NCI-H510A (cell line): ENCODE measurements at regions not wholly inside any gene's neighbourhood (a gene's known extent, or its start where the extent isn't known, plus 50 kb on each side); places are given as distances from the start of the nearest gene placed in this dataset.
"Not testable (repeated sequence)": the region's sequence is repeated elsewhere in the genome, so short reads cannot be mapped to it uniquely, and the experiment has no call there.

Experiments used
- DNase-seq: peaks from one replicate; lab custom pipeline; 2025; lab: John Stamatoyannopoulos, UW

DNA sequence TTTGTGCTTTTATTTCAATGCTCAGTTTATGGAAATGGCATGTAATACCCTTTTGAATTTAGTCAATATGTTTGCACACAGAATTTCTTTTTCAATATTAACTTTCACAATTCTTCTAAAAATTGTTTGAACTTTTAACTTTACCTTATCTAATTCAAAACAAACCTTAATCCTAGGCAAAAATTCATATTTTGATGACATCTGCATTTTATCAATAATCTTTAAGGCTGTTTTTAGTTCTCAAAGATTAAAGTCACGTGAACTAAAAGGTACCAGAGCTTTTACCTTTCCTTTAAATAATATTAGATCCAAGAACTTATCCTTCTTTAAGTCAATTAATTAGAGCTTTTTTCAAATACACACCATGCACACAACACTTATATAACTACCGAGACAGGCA is 218.9 kb upstream of the NCAM2 start:
- DNase-seq: no peak

DNA sequence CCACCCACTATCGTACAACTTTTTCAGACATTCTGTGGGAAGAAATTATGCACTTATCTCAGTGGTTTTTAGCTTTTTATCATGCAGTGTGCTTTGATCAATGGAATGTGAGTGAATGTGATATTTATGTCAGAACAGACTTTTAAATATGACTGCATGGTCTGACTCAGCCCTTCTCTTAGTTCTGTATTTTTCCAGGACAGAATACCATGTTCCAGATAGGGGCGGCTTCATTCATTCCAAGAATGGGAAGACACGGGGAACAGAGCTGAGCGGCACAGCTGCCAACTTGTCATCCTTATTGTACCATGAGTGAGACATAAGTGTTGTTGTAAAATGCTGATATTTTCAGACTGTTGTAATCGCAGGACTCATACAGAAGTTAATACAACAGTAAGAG is 214.6 kb upstream of the NCAM2 start:
- DNase-seq: no peak

DNA sequence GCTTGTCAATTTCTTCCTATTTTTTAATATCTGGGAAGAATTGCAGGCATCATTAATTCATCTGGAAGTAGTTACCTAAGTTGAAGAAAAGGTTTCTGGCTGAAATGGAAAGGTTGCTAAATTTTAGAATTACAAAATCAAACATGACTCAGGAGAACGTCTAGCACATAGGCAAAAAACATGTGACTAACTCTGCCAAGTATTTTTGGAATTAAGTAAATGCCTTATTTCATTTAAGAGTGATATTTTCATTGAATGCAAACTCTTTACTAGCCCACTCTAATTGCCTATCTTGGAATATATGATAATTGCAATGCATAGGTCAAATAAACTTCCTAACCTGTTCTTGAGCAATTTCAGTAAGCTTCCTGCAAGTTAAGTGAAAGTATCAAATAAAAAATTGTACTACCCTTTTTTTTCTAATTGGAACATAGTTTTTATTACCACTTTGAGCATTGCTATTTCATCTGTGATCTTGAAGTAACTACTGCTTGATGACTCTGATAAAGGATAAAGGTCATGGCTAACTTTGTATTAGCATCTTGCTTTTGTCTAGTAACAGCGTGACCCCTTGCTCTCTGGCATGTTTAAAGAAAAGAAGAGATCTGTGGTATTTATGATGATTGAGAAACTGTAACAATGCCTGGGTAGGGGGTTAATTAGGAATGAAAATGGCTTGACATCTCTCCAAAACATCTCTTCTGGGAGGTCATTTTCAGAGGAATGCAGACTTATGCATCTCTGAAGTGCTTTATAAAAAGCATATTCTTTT is 208.3 kb upstream of the NCAM2 start:
- no peak for DNase-seq

DNA sequence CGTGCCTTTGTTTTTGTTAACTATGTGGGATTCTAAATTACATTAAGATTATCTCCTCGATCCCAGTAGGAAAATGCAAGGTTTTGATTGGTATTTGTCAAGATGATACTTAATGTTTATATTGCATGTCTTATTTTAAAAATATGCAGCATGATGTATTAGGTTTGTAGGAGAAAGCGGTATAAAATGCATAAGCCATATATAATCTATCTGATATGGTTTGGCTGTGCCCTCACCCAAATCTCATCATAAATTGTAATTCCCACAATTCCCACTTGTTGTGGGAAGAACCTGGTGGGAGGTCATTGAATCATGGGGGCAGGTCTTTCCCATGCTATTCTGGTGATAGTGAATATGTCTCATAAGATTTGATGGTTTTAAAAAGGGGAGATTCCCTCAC is 198.1 kb upstream of the NCAM2 start:
- DNase-seq: no peak

DNA sequence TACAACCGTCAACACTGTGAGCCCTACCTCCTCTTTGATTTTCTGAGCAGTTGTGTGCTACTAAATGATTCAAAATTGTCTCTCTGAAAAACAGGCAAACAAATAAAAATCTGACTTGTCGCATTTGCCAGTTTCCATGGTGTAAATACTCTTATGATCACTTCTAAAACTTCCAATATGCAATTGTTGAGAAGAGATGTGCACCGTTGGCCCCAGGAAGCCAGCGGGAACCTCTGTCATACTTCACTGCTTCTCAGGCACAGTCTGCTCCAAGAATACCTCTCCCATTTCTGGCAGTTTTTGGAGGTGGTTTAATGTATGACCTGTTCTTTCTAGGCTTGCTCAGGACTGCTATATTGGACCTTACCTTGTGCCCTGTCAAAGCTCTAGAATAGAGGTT is 196.0 kb upstream of the NCAM2 start:
- no peak for DNase-seq

DNA sequence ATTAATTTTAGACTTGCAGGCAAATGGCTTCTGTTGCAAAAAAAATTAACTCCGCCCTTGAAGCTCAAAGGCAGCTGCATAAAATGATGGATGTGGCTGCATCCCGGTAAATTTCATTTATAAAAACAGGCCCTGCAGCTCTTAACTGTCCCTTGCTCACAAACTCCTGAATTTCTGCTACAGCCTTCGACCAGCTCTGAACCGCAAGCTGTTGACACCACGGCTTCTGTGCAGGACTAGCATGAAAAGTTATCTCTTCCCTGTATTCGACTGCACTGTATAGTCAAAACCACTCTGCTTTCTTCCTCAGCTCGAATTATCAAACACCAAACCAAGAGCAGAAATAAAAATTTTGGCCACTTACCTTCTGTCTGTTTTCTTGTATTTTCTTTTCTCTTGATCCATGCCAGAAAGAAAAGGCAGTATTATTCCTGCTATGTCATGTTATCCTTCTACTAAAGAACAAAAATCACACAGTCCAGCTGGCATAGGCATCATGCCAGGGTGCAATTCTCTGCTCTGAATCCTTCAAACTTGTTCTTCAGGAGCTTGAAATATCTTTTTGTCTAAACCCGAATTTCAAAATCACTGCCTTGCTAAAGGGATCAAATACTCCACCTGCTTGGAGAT is 195.5 kb upstream of the NCAM2 start:
- no peak for DNase-seq

DNA sequence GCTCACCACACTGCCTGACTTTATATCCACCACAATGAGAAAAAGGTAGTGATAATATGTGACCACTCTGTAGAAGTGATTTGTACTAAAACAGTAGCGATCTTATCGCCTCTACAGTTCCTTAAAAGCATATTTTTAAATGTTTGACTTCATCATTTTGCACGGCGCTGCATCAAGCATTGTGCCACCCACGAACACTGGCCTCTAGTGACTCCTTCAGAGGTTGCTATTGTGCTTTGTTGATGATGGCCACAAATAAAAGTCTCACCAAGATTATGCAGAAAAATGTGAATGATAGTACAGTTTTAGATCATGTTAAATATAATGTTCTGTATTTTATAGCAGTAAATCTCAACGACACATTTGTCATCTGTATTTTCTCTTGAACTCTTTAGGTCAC is 186.5 kb upstream of the NCAM2 start:
- DNase-seq: no peak

DNA sequence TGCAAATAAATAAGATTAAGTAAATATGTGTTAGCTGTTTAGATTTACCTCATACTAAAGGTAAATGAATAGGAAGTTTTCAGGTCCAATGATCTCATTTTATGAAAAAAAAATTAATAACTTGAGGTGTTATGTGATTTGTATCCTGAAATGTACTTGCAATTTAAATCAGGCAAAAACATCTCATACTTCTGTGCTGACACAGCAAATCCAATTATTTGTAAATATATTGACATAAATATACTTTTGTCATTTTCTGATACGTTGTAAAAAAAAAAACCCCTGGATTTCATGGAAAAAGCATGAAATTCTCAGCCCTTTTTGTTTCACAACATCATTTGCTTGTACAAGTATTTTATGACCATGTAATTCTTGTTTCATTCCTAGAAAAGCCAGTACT is 184.1 kb upstream of the NCAM2 start:
- DNase-seq: no peak

DNA sequence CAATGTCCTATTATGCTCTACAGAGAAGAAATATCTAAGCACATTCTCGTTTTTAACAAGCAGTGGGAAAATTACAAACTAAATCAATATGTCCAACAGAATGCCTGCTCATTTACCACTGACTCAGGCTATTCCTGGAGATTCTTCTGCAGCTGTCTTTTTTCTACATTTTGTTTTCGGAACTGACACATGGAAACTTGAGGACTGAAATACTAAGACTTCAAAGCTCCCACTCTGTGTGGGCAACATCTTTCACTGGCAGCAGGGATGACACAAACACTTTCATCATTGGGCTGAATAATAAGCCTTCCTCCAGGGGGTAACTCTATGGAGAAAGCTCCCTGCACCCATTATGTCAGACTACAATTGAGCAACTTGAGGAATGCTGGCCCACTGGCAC is 175.5 kb upstream of the NCAM2 start:
- DNase-seq: no peak

DNA sequence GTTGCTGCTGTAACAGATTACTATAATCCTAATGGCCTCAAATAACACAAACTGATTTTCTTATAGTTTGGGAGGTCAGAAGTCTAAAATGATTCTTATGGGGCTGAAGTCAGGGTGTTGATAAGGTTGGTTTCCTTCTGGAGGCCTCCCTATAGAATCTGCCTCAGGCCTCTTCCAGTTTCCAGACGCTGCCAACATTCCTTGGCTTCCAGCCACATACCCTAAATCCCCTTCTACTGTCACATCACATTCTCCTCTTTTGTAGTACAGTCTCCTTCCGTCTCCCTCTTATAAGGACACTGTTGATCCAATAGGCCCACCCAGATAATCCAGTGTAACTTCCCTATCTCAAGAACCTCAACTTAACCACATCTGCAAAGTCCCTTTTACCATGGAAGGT is 145.3 kb upstream of the NCAM2 start:
- DNase-seq: no peak

DNA sequence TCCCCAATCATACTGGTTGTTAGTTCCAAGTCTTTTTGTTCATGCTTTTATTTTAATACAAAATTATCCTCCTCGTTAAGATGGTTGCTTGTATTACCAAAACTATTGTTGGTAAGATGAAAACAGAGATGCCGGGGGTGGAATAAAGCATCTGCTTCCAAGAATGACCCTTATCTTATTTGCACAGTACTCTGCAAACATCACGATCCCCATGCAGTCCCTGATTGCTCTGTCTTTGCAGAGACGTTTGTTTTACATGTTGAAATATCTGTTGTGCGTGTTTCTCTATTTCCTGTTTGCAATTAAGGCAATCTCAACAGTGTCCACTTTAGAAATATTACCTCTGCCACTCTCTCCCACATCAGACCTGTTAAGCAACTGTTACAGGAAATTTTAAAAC is 141.3 kb upstream of the NCAM2 start:
- peak; percentile 86 for DNase-seq

DNA sequence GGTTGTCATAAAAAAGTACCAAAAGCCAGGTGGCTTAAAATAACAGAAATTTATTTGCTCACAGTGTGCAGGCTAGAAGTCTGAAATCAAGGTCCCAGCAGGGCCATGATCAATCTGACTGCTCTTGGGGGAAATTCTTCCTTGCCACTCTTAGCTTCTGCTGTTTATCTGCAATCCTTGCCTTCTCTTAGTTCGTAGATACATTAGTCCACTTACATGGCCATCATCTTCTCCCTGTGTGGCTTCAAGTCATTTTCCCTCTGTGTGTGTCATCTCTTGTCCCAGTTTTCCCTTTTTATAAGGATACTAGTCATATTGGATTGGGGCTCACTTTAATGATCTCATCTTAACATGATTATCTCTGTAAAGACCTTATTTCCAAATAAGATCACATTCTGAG is 124.0 kb upstream of the NCAM2 start:
- no peak for DNase-seq

DNA sequence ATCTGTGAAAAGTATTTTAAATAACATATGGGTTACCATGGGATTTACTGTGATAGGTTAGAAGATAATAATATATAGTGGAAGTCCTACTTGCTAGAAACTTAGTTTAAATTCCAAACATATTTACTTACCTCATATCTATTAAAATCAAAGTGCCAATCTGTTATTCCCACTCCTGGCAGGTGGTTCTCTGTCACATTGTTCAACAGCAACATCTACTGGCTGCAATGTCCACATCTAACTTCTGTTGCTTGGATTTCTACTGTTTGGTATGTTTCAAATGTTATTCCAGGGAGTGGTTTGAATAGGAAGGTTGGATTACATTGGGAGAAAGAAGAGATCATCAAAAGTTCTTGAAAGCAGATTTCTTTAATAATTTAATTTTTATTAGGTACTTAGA is 122.5 kb upstream of the NCAM2 start:
- DNase-seq: no peak

DNA sequence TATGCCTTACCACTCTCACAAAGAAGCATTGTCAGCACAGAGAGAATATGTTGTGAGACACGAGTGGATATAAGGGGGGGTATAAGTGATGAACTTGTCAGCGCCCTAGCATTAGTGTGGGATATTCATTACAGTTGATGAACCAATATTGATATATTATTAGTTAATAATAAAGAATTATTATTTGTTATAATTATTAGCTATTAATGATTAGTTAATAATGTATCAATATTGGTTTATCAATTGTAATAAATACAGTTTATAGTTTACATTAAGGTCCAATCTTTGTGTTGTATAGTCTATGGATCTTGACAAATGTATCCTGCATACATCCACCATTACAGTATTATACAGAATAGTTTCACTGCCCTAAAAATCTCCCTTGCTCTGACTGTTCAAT is 120.2 kb upstream of the NCAM2 start:
- DNase-seq: no peak

DNA sequence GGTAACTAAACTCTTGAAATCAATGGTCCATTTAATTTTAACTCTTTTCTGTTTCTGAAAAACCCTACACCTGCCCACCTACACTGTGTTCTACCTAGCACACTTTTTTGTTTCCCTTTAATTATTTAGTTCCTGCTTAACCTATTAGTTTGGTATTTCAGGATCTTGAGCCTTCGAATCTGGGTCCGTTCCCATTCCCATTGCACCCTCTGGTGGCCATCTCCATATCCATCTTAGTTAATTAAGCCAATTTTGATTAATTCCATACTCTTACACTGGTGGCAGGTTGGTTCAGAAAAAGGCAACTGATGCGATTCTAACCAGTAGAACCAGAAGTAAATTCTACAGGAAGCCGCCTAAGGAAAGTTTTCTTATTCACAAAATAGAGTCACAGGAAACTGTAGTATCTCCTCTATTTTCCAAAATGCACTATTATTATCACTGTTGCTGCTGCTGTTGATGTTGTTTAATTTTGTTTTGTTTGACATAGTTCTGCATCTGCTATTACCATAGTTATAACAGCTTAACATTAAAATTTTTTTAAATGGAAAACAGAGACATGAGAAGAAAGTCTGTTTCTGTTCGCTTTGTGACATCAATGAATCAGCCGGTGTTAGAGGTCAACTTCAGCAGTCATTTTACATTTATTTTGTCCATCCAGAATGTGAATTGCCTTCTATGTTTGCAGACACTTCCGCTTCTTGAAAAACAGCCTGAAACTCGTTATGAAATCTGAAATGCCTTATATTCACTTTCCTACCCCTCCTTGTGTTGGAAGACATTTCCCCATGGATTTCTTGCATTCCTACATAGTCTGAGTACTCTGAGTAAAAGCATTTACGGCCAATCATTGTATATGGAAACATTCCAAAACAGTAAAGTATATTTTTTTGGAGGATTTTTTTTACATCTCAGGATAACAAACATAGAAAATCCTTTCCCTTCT is 115.5 kb upstream of the NCAM2 start:
- no peak for DNase-seq

DNA sequence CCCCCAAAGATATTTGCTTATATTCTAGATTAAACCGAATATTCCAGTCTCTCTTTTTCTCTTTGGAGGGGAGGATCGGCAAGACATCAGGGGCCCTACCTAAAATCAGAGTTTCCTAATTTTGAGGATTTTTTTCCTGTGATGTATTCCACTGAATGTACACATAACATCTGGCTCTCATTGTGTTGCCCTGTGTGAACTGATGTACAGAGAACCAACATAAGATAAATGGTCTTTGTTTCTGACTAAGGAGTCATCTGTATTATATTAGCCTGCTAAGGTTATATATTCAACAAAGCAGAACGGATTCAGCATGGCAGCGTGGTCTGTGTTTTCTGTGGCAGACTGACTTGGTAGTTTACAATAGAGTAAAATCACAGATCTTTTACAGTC is 114.8 kb upstream of the NCAM2 start:
- DNase-seq: no peak

DNA sequence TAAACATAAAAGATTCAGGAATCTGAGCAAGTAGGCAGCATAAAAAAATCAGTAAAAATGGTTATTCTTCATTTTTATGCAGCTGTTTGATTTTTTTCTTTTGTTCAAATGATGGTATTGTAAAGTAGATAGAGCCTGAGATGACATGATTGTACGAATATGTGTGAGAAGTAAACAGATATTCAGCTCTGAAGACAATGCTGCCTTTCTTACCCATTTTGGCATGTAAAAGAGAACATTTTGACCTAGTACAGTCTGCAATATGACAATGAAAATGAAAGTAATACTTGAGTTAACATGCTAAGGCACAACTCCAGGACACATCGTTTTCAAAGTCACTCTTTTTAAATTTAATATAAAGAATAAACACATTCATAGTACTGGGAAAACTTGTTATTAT is 95.7 kb upstream of the NCAM2 start:
- DNase-seq: no peak

DNA sequence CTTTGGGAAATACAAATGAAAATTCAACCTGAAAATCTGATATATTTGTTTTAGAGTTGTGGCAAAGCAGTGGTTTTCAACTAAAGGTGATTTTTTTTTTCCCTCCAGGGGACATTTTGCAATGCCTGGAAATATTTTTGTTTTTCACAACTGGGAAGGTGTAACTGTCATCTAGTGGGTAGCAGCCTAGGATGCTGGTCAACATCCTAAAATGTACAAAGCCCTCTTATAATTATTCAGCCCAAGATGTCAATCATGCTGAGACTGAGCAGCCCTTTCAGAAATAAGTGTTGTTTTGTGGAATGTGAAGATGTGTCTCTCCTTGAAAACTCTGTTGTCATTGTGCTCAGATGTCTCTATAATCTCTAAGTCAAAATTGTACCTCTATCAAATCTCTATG is 95.2 kb upstream of the NCAM2 start:
- DNase-seq: no peak

DNA sequence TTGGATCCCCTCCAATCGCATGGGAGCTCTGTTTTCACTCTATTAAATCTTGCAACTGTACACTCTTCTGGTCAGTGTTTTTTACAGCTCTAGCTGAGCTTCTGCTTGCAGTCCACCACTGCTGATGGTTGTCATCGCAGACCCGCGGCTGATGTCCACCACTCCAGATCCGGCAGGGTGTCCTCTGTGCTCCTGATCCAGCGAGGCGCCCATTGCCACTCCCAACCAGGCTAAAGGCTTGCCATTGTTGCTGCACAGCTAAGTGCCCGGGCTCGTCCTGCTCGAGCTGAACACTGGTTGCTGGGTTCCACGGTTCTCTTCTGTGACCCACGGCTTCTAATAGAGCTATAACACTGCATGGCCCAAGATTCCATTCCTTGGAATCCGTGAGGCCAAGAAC is 70.7 kb upstream of the NCAM2 start:
- not testable (repeated sequence) for DNase-seq

DNA sequence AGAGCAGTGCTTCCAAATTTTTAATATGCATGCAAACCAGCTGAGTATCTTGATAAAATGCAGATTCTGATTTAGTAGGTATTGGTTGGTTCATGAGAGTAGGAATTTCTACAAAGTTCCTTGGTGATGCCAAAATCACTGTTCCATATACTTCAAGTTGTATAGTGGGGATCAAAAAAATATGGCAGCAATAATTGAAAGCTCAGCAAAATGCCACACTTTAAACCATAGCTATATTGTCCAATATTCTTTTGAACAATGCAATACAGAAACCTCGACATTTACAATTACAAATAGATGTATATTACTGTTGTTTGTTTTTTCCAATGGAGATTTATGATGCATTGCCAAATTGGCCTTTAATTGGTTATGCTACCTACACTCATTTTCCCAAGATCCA is 55.7 kb upstream of the NCAM2 start:
- no peak for DNase-seq

DNA sequence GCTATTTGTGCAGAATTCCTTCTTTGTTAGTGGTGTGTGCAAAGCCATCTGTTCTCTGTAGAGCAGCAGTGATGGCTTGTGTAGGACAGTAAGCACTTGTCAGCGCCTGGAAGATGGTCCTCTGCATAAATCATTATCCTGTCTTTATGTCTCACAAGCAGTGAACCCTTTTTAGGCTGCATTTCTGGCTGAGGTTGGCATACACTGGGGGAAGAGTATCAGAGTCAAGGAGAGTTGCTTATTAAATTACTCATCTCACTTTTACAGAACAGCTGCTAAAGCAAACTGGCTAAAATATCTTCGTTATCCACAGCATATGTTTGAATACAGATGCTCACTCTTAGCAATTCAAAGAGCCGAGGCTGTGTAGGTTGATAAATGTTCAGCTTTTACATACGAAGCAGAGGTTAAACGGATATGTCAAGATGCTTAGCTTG is 54.6 kb upstream of the NCAM2 start:
- no peak for DNase-seq

DNA sequence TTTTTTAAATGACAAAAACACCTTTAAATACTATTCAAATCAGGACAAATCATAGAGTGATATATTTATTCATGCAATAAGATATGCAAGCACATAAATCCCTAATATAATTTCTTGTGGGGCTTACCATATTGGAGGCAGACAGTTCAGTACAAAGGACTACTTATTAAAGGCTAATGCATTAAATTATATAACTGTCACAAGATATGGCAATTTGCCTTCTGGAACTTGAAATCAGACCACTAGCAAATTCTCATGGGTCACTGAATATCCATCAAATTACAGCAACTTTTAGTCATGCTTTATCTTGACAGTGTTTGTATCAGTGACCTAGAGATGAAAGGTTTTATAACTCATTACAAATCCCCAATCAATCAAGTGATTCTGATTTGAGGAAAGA is 54.1 kb upstream of the NCAM2 start:
- DNase-seq: no peak

DNA sequence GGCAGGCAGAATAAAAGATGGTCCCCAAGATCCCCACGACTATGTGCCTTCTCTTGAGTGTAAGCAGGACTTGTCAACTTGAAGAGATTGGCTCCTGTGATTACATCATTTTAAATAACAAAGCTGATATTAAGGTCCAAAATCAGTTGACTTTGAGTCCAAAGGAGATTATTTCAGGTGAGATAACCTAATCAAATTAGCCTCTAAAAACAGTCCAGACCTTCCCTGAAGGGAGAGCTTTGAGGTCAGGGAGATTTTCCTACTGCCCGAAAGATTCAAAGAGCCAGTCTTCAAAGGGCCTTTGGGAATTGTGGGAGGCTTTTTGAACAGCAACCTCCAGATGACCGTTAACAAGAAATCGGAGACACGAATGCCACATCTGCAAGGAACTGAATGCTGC is 51.5 kb upstream of the NCAM2 start:
- no peak for DNase-seq
